Fibroblast of lung (primary cell): ENCODE measurements at regions not wholly inside any gene's neighbourhood (a gene's known extent, or its start where the extent isn't known, plus 50 kb on each side); places are given as distances from the start of the nearest gene placed in this dataset.
"Not testable (repeated sequence)": the region's sequence is repeated elsewhere in the genome, so short reads cannot be mapped to it uniquely, and the experiment has no call there.

Experiments
- CTCF ChIP-seq, 2 donors: IDR thresholded peaks in 1 of 2; conservative IDR thresholded peaks in 1 of 2; 1 replicate in 1 of 2; 2 replicates in 1 of 2; pipeline ENCODE4 v1.5.1; 2011 to 2012; ENCODE audit warnings: low read length in 2 of 2, control low read depth in 1 of 2, inconsistent platforms in 1 of 2, low read depth in 1 of 2, mild to moderate bottlenecking in 1 of 2
- EZH2 ChIP-seq: IDR thresholded peaks from 2 replicates; pipeline ENCODE4 v1.5.1; 2012; ENCODE audit warnings: low read length, control low read depth, mild to moderate bottlenecking; ENCODE audit errors: missing control alignments

- not testable (repeated sequence) for TF ChIP-seq CTCF (conservative IDR thresholded peaks at IDR 0.05 in 1 of 2, IDR thresholded peaks at IDR 0.05 in 1 of 2; ENCODE audit: low read depth in 1 of 2, low read length in 2 of 2); EZH2
Measured at GRCh38 chr1:181893150-181893549, 168.4 kb downstream of the ZNF648 start.
